ENCODE measurements at regions not wholly inside any gene's neighbourhood (a gene's known extent, or its start where the extent isn't known, plus 50 kb on each side); places are given as distances from the start of the nearest gene placed in this dataset.

GRCh38 chr9:36450110-36450732 lies 50.2 kb upstream of the RNF38 start:
- in situ Hi-C loops (cut with MboI; ENCODE audit: low sequenced_read_pairs): no loop called here
- peaks cover 7% of the 10 kb centered on the region for H3K4me1 ChIP-seq
- H3K27me3 ChIP-seq (ENCODE audit: low read depth): no peaks in the 10 kb centered on the region
- no peak overlapping the region for H3K4me3 ChIP-seq
- no peaks in the 10 kb centered on the region for H3K36me3 ChIP-seq (replicated peaks)
- peak; percentile 54 to 65 for DNase-seq (ENCODE audit: low spot score in 2 of 2)
- no peaks in the 10 kb centered on the region for H3K9me3 ChIP-seq
